H1 (cell line): ENCODE measurements at regions not wholly inside any gene's neighbourhood (a gene's known extent, or its start where the extent isn't known, plus 50 kb on each side); places are given as distances from the start of the nearest gene placed in this dataset.

Experiments used
- EP300 ChIP-seq, 2 experiments: IDR thresholded peaks; 1 replicate in 1 of 2; 2 replicates in 1 of 2; pipeline ENCODE4 v1.6.1; 2011 to 2012; ENCODE audit warnings: low read depth in 2 of 2, low read length in 2 of 2, mild to moderate bottlenecking in 2 of 2, borderline replicate concordance in 1 of 2, inconsistent platforms in 1 of 2, moderate library complexity in 1 of 2
- FOSL1 ChIP-seq: IDR thresholded peaks from 2 replicates; pipeline ENCODE4 v1.6.1; 2011; ENCODE audit warnings: mild to moderate bottlenecking, low read depth, low read length, moderate library complexity; ENCODE audit not compliant: insufficient read depth
- RXRA ChIP-seq: IDR thresholded peaks from 2 replicates; pipeline ENCODE4 v1.6.1; 2011; ENCODE audit warnings: low read depth, mild to moderate bottlenecking, low read length, moderate library complexity; ENCODE audit not compliant: insufficient read depth
- TAF1 ChIP-seq: IDR thresholded peaks from 2 replicates; pipeline ENCODE4 v1.6.1; 2011; ENCODE audit warnings: mild to moderate bottlenecking, low read depth, low read length
- TF ChIP-seq, protein P1 (sequence below), 3 experiments: IDR thresholded peaks; 1 replicate in 2 of 3; 2 replicates in 1 of 3; pipeline versions ENCODE4 v1.5.1 to v1.6.1; 2011; ENCODE audit warnings: low read length in 3 of 3, mild to moderate bottlenecking in 3 of 3, inconsistent platforms in 2 of 3, low read depth in 1 of 3, moderate library complexity in 1 of 3; ENCODE audit not compliant: insufficient read depth in 1 of 3; ENCODE audit errors: control extremely low read depth in 1 of 3
- TF ChIP-seq, protein P2 (sequence below): IDR thresholded peaks from 2 replicates; pipeline ENCODE4 v1.6.1; 2011; ENCODE audit warnings: low read length, improper control_type of control experiment
- TF ChIP-seq, protein P3 (sequence below): IDR thresholded peaks from 2 replicates; pipeline ENCODE4 v1.6.1; 2012; ENCODE audit warnings: low read length, inconsistent platforms

DNA sequence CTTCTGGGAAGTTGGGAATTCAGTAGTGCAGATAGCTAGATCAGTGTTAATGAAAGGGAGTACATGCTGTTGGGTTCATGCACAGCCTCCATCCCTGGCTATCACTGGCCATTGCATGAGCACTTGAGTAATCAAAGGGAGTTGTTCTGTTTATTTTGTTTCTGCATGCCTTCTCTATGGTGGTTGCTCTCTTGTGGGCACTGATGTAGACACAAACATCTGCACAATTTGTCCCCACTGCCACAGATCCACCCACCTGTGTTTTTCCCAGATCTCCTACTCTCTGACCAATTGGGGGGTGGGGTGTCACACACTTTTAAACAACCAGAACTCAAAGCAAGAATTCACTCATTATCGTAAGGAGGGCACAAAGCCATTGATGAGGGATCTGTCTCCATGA is 89.7 kb upstream of the DHRS4 start:
- TF ChIP-seq, protein P1, sequence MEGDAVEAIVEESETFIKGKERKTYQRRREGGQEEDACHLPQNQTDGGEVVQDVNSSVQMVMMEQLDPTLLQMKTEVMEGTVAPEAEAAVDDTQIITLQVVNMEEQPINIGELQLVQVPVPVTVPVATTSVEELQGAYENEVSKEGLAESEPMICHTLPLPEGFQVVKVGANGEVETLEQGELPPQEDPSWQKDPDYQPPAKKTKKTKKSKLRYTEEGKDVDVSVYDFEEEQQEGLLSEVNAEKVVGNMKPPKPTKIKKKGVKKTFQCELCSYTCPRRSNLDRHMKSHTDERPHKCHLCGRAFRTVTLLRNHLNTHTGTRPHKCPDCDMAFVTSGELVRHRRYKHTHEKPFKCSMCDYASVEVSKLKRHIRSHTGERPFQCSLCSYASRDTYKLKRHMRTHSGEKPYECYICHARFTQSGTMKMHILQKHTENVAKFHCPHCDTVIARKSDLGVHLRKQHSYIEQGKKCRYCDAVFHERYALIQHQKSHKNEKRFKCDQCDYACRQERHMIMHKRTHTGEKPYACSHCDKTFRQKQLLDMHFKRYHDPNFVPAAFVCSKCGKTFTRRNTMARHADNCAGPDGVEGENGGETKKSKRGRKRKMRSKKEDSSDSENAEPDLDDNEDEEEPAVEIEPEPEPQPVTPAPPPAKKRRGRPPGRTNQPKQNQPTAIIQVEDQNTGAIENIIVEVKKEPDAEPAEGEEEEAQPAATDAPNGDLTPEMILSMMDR (IDR thresholded peaks at IDR 0.05; ENCODE audit: control extremely low read depth in 1 of 3, insufficient read depth in 1 of 3, low read depth in 1 of 3, low read length in 3 of 3) = no peak
- TF ChIP-seq TAF1 (no peak), EP300 (IDR thresholded peaks at IDR 0.05; ENCODE audit: borderline replicate concordance in 1 of 2, low read depth in 2 of 2, low read length in 2 of 2) (no peak), FOSL1 (no peak), RXRA (no peak)
- TF ChIP-seq, protein P2, sequence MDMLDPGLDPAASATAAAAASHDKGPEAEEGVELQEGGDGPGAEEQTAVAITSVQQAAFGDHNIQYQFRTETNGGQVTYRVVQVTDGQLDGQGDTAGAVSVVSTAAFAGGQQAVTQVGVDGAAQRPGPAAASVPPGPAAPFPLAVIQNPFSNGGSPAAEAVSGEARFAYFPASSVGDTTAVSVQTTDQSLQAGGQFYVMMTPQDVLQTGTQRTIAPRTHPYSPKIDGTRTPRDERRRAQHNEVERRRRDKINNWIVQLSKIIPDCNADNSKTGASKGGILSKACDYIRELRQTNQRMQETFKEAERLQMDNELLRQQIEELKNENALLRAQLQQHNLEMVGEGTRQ = no peak
- TF ChIP-seq, protein P3, sequence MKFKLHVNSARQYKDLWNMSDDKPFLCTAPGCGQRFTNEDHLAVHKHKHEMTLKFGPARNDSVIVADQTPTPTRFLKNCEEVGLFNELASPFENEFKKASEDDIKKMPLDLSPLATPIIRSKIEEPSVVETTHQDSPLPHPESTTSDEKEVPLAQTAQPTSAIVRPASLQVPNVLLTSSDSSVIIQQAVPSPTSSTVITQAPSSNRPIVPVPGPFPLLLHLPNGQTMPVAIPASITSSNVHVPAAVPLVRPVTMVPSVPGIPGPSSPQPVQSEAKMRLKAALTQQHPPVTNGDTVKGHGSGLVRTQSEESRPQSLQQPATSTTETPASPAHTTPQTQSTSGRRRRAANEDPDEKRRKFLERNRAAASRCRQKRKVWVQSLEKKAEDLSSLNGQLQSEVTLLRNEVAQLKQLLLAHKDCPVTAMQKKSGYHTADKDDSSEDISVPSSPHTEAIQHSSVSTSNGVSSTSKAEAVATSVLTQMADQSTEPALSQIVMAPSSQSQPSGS = no peak
